ENCODE measurements at regions not wholly inside any gene's neighbourhood (a gene's known extent, or its start where the extent isn't known, plus 50 kb on each side); places are given as distances from the start of the nearest gene placed in this dataset.

DNA sequence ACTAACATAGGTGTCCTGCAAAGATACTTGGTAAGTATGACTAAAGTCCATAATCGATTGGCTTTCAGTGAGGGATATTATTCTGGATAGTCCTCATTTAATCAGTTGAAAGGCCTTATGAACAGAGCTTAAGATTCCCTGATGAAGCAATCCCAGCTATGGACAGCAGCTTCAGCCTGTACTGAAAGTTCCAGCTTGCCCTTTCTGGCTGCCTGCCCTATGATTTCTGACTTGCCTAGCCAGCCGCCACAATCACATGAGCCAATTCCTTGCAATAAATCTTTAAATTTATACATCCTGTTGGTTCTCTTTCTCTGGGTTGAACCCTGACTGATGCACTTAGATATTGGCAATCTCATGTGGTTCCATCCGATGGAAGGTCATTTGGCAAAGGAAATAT lies 759.0 kb upstream of the API5 start:
- Histone ChIP-seq H3K4me3 (no peak overlapping the region), H3K27ac (no peak overlapping the region), H3K4me1 (no peaks in the 10 kb centered on the region), H3K36me3 (no peaks in the 10 kb centered on the region), H3K9me3 (no peaks in the 10 kb centered on the region), H3K27me3 (no peaks in the 10 kb centered on the region)
- intact Hi-C loops (cut with DNase I) = no loop called here
- ATAC-seq (no peak), DNase-seq (no peak)
- TF ChIP-seq, protein P1, sequence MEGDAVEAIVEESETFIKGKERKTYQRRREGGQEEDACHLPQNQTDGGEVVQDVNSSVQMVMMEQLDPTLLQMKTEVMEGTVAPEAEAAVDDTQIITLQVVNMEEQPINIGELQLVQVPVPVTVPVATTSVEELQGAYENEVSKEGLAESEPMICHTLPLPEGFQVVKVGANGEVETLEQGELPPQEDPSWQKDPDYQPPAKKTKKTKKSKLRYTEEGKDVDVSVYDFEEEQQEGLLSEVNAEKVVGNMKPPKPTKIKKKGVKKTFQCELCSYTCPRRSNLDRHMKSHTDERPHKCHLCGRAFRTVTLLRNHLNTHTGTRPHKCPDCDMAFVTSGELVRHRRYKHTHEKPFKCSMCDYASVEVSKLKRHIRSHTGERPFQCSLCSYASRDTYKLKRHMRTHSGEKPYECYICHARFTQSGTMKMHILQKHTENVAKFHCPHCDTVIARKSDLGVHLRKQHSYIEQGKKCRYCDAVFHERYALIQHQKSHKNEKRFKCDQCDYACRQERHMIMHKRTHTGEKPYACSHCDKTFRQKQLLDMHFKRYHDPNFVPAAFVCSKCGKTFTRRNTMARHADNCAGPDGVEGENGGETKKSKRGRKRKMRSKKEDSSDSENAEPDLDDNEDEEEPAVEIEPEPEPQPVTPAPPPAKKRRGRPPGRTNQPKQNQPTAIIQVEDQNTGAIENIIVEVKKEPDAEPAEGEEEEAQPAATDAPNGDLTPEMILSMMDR (IDR thresholded peaks at IDR 0.05) = no peak

DNA sequence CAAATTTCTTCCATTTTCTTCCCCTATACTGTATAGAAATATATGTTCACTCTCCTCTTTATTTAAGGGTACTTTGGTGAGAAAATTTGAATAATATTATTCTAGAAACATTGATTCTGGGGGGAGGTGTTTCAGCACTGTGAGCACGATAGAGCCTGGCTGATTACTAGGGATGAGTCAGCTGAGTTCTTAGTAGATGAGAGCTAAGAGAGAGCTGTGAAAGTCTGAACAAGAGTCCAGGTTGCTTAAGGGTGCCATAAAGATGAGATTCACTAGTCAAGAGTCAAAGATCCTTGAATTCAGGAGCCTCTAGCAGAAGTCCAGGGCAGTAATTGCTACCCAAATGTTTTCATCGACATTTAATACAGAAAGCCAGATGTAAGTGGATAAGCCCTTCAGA lies 756.6 kb upstream of the API5 start:
- ATAC-seq (no peak), DNase-seq (no peak)
- TF ChIP-seq, protein P1 (IDR thresholded peaks at IDR 0.05) = no peak
- no peaks in the 10 kb centered on the region for H3K27me3 ChIP-seq
- H3K27ac ChIP-seq = no peak overlapping the region
- intact Hi-C loops (cut with DNase I) = no loop called here
- no peaks in the 10 kb centered on the region for H3K36me3 ChIP-seq
- no peak overlapping the region for H3K4me3 ChIP-seq
- no peaks in the 10 kb centered on the region for H3K9me3 ChIP-seq
- H3K4me1 ChIP-seq = no peaks in the 10 kb centered on the region

DNA sequence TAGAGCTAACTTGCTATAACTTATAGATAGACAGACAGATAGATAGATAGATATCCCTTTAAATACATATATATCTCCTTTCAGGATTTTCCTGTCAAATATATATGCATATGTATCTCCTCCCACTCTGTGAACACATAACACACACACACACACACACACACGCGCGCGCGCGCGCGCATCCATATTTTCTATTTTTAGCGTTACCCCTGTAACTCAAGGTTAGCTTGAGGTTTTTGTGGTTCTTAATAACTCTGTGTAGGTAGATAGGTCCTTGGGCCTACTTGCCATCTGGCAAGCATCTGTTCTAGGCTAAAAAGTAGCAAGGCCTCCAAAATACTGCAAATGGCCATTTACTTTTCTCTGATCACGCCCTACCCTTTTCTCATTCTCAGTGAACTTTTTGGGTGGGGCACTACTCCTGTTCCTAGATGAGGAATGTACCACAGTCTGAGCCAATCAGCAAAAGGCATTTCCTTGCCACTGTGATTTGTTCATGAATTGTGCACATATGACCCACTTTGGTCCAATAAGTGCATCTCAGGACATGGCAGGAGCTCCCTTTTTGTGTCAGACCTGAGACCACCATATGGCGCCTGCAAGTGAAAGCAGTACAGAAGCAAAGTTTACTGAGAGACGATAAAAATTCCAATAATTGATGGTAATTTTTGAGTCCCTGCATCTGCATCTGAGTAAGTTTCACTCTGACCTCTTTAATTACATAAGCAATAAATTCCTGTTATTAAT lies 740.5 kb upstream of the API5 start:
- DNase-seq = no peak

DNA sequence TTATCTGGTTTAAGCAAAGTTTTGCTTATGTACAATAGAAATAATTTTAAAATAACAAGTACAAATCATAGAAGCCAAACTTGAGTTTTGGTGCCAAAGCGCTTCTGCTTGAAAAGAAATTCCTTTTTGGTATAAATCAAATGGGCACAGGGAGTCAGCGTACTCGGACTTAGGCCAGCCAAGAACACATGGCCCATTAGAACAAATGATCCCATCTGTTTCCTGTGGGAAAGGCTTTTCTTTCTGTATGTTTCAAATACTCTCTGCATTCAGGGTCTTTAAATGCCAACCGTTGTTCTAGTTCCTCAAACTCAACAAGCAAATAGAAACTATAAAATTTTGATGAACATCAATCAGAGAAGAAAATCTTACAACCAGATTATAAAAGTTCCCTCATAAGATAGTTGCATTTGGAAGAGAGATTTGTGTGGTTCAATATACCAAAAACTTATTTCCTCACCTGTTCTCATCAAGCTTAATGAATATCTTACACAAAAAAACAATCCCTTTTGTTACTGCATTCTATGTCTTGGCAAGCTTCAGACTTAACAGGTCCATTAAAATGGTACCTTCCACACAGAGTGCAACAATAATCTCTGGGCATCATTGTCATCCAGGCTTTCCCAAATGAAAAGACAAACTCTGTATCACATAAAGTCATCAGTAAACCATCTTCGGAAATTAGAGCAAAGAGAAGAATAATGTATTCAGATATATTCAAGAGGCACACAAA lies 739.8 kb upstream of the API5 start:
- H3K36me3 ChIP-seq = no peaks in the 10 kb centered on the region
- DNase-seq = no peak
- no peak overlapping the region for H3K27ac ChIP-seq
- no peak overlapping the region for H3K4me3 ChIP-seq
- no peaks in the 10 kb centered on the region for H3K4me1 ChIP-seq
- H3K9me3 ChIP-seq = no peaks in the 10 kb centered on the region
- TF ChIP-seq, protein P1 (IDR thresholded peaks at IDR 0.05) = no peak
- intact Hi-C loops (cut with DNase I) = no loop called here
- no peak for ATAC-seq
- no peaks in the 10 kb centered on the region for H3K27me3 ChIP-seq

More for the DNA sequence above, 740.5 kb upstream of the API5 start:
- intact Hi-C loops (cut with DNase I) = no loop called here
- ATAC-seq = no peak
- H3K4me1 ChIP-seq = no peaks in the 10 kb centered on the region
- TF ChIP-seq, protein P1 (IDR thresholded peaks at IDR 0.05) = no peak
- H3K27me3 ChIP-seq = no peaks in the 10 kb centered on the region
- no peaks in the 10 kb centered on the region for H3K36me3 ChIP-seq
- no peak overlapping the region for H3K4me3 ChIP-seq
- no peaks in the 10 kb centered on the region for H3K9me3 ChIP-seq
- no peak overlapping the region for H3K27ac ChIP-seq

DNA sequence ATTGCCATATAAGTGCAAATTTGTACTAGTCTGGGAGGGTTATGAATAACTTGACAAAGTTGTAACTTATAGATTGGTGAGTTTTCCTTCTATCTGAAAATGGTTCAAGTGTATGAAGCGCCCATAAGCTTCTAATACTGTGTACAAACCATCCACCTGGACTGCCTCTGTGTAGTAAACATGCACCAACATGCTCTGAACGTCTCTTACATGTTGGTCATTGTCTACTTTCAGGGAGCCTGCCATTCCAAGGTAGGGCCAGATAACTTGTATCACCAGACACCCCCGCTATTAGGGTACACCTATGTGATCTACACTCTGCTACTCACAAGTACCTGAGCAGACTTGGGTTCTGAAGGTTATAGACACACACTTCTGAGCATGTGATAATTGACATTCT lies 735.5 kb upstream of the API5 start:
- no peaks in the 10 kb centered on the region for H3K27me3 ChIP-seq
- no peaks in the 10 kb centered on the region for H3K4me1 ChIP-seq
- intact Hi-C loops (cut with DNase I) = no loop called here
- no peaks in the 10 kb centered on the region for H3K9me3 ChIP-seq
- TF ChIP-seq, protein P1 (IDR thresholded peaks at IDR 0.05) = no peak
- no peak overlapping the region for H3K4me3 ChIP-seq
- H3K36me3 ChIP-seq = no peaks in the 10 kb centered on the region
- no peak overlapping the region for H3K27ac ChIP-seq
- DNase-seq (no peak), ATAC-seq (no peak)

Measured in upper lobe of right lung (tissue), 1 donor.